IMR-90 (cell line): ENCODE measurements at regions not wholly inside any gene's neighbourhood (a gene's known extent, or its start where the extent isn't known, plus 50 kb on each side); places are given as distances from the start of the nearest gene placed in this dataset.

Experiments used
- ATAC-seq: fragments of 200-7000 bp; cut with Tn5 transposase; 2 replicates; pipeline ENCODE4 v1.9.1; 2020; ENCODE audit warnings: low read depth, mild to moderate bottlenecking, moderate library complexity
- BruUV-seq: library from RNA; stranded (reverse); fragments of 400-500 nt; replicated peaks from 2 replicates; lab custom pipeline; 2021; lab: Mats Ljungman, UMichigan
- CTCF ChIA-PET: fragments of 300-600 bp; formaldehyde crosslinking; extraction: SDS; loops from one replicate; lab custom pipeline; 2021; ENCODE audit warnings: antibody characterized with exemption; lab: Yijun Ruan, JAX
- POLR2A ChIA-PET: fragments of 300-600 bp; sonication (Branson Sonifier 250); formaldehyde crosslinking; loops from one replicate; lab custom pipeline; 2022; ENCODE audit warnings: antibody characterized with exemption; ENCODE audit not compliant: unreplicated experiment; lab: Charles Lee
- DNase-seq: peaks from one replicate; pipeline ENCODE4 v3.0.0; 2013
- H2AFZ ChIP-seq: replicated peaks from 2 replicates; pipeline ENCODE3; 2013; ENCODE audit warnings: low read length, mild to moderate bottlenecking; ENCODE audit not compliant: poor library complexity
- H2AK5ac ChIP-seq: 2 replicates; pipeline ENCODE4 v1.6.1; 2013; ENCODE audit warnings: low read depth, low read length, inconsistent platforms
- H2AK9ac ChIP-seq: replicated peaks from 2 replicates; pipeline ENCODE3; 2013; ENCODE audit warnings: mild to moderate bottlenecking, low read depth, low read length, moderate library complexity; ENCODE audit not compliant: poor library complexity
- H2BK120ac ChIP-seq: 2 replicates; pipeline ENCODE4 v1.6.1; 2013; ENCODE audit warnings: low read depth, low read length, inconsistent platforms
- H2BK15ac ChIP-seq: 3 replicates; pipeline ENCODE4 v1.6.1; 2013; ENCODE audit warnings: low read depth, low read length, inconsistent platforms
- H2BK20ac ChIP-seq: 2 replicates; pipeline ENCODE4 v1.6.1; 2013; ENCODE audit warnings: low read depth, mild to moderate bottlenecking, inconsistent platforms, low read length, moderate library complexity
- H2BK5ac ChIP-seq: 2 replicates; pipeline ENCODE4 v1.6.1; 2013; ENCODE audit warnings: mild to moderate bottlenecking, low read depth, low read length, inconsistent platforms; ENCODE audit not compliant: poor library complexity, severe bottlenecking
- H3K14ac ChIP-seq: replicated peaks from 2 replicates; pipeline ENCODE4 v1.6.1; 2013; ENCODE audit warnings: low read depth, low read length, inconsistent platforms
- H3K18ac ChIP-seq: 2 replicates; pipeline ENCODE4 v1.6.1; 2013; ENCODE audit warnings: low read depth, low read length, control low read depth
- H3K23ac ChIP-seq: 2 replicates; pipeline ENCODE4 v1.6.1; 2013; ENCODE audit warnings: low read depth, low read length, inconsistent platforms
- H3K27ac ChIP-seq: 2 replicates; pipeline ENCODE4 v1.5.1; 2013; ENCODE audit warnings: mild to moderate bottlenecking, control low read depth, low read length; ENCODE audit not compliant: insufficient read depth
- H3K27me3 ChIP-seq: 2 replicates; pipeline ENCODE4 v1.6.1; 2013; ENCODE audit warnings: low read length; ENCODE audit not compliant: control insufficient read depth, insufficient read depth
- H3K36me3 ChIP-seq: 2 replicates; pipeline ENCODE4 v1.6.1; 2013; ENCODE audit warnings: low read length, mixed read lengths; ENCODE audit not compliant: control insufficient read depth, insufficient read depth
- H3K4ac ChIP-seq: 2 replicates; pipeline ENCODE4 v1.6.1; 2013; ENCODE audit warnings: low read depth, low read length, inconsistent platforms
- H3K4me1 ChIP-seq: 2 replicates; pipeline ENCODE4 v1.6.1; 2013; ENCODE audit warnings: low read length, mixed read lengths; ENCODE audit not compliant: control insufficient read depth, insufficient read depth
- H3K4me2 ChIP-seq: 2 replicates; pipeline ENCODE4 v1.6.1; 2013; ENCODE audit warnings: low read depth, mild to moderate bottlenecking, control low read depth, low read length, moderate library complexity
- H3K4me3 ChIP-seq: 2 replicates; pipeline ENCODE4 v1.5.1; 2013; ENCODE audit warnings: low read depth, mild to moderate bottlenecking, control low read depth, low read length, moderate library complexity; ENCODE audit not compliant: insufficient read depth
- H3K56ac ChIP-seq: 2 replicates; pipeline ENCODE4 v1.6.1; 2013; ENCODE audit warnings: low read length, inconsistent platforms; ENCODE audit not compliant: insufficient read depth; ENCODE audit errors: extremely low read depth
- H3K79me1 ChIP-seq, 2 experiments: 2 replicates each; pipeline ENCODE4 v1.6.1; 2013; ENCODE audit warnings: low read length in 2 of 2, inconsistent platforms in 1 of 2, low read depth in 1 of 2
- H3K9ac ChIP-seq: 2 replicates; pipeline ENCODE4 v1.6.1; 2013; ENCODE audit warnings: low read depth, low read length, control low read depth
- H3K9me1 ChIP-seq: 2 replicates; pipeline ENCODE4 v1.6.1; 2013; ENCODE audit warnings: low read length, inconsistent platforms; ENCODE audit not compliant: insufficient read depth
- H3K9me3 ChIP-seq: 2 replicates; pipeline ENCODE4 v1.6.1; 2013; ENCODE audit warnings: low read length; ENCODE audit not compliant: control insufficient read depth, insufficient read depth
- H4K20me1 ChIP-seq: 2 replicates; pipeline ENCODE4 v1.6.1; 2013; ENCODE audit warnings: low read length, inconsistent platforms; ENCODE audit not compliant: insufficient read depth
- H4K5ac ChIP-seq: 2 replicates; pipeline ENCODE4 v1.6.1; 2013; ENCODE audit warnings: mild to moderate bottlenecking, low read depth, low read length, control low read depth
- H4K8ac ChIP-seq, 2 experiments: 2 replicates each; pipeline ENCODE4 v1.6.1; 2013; ENCODE audit warnings: low read depth in 2 of 2, low read length in 2 of 2, control low read depth in 1 of 2, inconsistent platforms in 1 of 2
- H4K91ac ChIP-seq: 2 replicates; pipeline ENCODE4 v1.6.1; 2013; ENCODE audit warnings: low read depth, low read length, inconsistent platforms; ENCODE audit not compliant: insufficient read depth
- BHLHE40 ChIP-seq: fragments of 150-350 bp; IDR thresholded peaks from 2 replicates; pipeline ENCODE4 v1.6.1; 2016; ENCODE audit warnings: mild to moderate bottlenecking, low read depth, low read length
- CEBPB ChIP-seq: IDR thresholded peaks from 2 replicates; pipeline ENCODE4 v1.6.1; 2012; ENCODE audit warnings: low read depth, low read length, improper control_type of control experiment
- CHD1 ChIP-seq: IDR thresholded peaks from 2 replicates; pipeline ENCODE4 v1.6.1; 2012; ENCODE audit warnings: low read depth, low read length, improper control_type of control experiment
- FOS ChIP-seq: fragments of 150-350 bp; IDR thresholded peaks from 2 replicates; pipeline ENCODE4 v1.6.1; 2016; ENCODE audit warnings: low read depth, low read length
- MAFK ChIP-seq: IDR thresholded peaks from 2 replicates; pipeline ENCODE4 v1.6.1; 2012; ENCODE audit warnings: low read depth, low read length, improper control_type of control experiment
- MAZ ChIP-seq: IDR thresholded peaks from 2 replicates; pipeline ENCODE4 v1.6.1; 2012; ENCODE audit warnings: low read depth, mild to moderate bottlenecking, low read length, improper control_type of control experiment, moderate library complexity, borderline replicate concordance
- MXI1 ChIP-seq: IDR thresholded peaks from 2 replicates; pipeline ENCODE4 v1.6.1; 2012; ENCODE audit warnings: low read depth, mild to moderate bottlenecking, low read length, moderate library complexity, borderline replicate concordance
- NFE2L2 ChIP-seq: fragments of 150-350 bp; IDR thresholded peaks from 2 replicates; pipeline ENCODE4 v1.6.1; 2016; ENCODE audit warnings: low read depth, mild to moderate bottlenecking, low read length
- RCOR1 ChIP-seq: IDR thresholded peaks from 2 replicates; pipeline ENCODE4 v1.6.1; 2012; ENCODE audit warnings: mild to moderate bottlenecking, low read length, improper control_type of control experiment; ENCODE audit not compliant: insufficient replicate concordance
- RFX5 ChIP-seq: IDR thresholded peaks from 2 replicates; pipeline ENCODE4 v1.8.0; 2012; ENCODE audit warnings: low read depth, mild to moderate bottlenecking, low read length, moderate library complexity
- SMC3 ChIP-seq: fragments of 150-350 bp; IDR thresholded peaks from 2 replicates; pipeline ENCODE4 v1.6.1; 2016; ENCODE audit warnings: low read depth, mild to moderate bottlenecking, antibody characterized with exemption, low read length, moderate library complexity
- WGBS, 2 experiments: methylation state at CpG; one replicate each; pipeline versions ENCODE4 v1.1.5 to v1.1.7; 2013; ENCODE audit warnings: missing lambda C conversion rate in 2 of 2; ENCODE audit not compliant: insufficient read length in 1 of 2; ENCODE audit errors: extremely low coverage in 2 of 2; 5-methylcytosine and 5-hydroxymethylcytosine counted together
- dilution Hi-C: fragments of 300-500 bp; cut with HindIII; formaldehyde crosslinking; loops from one replicate; pipeline ENCODE4 v1.14.3; 2018; ENCODE audit warnings: low sequenced_read_pairs; ENCODE audit not compliant: unreplicated experiment
- in situ Hi-C: fragments of 300-500 bp; cut with MboI; formaldehyde crosslinking; loops from 3 replicates; pipeline ENCODE4 v1.14.3; 2019; ENCODE audit warnings: low sequenced_read_pairs, inconsistent platforms, mixed read lengths
- intact Hi-C: fragments of 100-400 bp; cut with micrococcal nuclease; formaldehyde crosslinking; loops from 2 replicates; pipeline ENCODE4 v1.10.0; 2022
- TF ChIP-seq, protein P1 (sequence below): fragments of 150-350 bp; IDR thresholded peaks from 2 replicates; pipeline ENCODE4 v1.6.1; 2017; ENCODE audit warnings: mild to moderate bottlenecking, antibody characterized with exemption, low read length, low read depth
- TF ChIP-seq, protein P2 (sequence below): fragments of 150-350 bp; IDR thresholded peaks from 2 replicates; pipeline ENCODE4 v1.6.1; 2016; ENCODE audit warnings: low read depth, mild to moderate bottlenecking, low read length, moderate library complexity, borderline replicate concordance
- TF ChIP-seq, protein P3 (sequence below): conservative IDR thresholded peaks from 2 replicates; pipeline ENCODE4 v1.5.1; 2012; ENCODE audit warnings: mild to moderate bottlenecking, low read depth, low read length, improper control_type of control experiment

DNA sequence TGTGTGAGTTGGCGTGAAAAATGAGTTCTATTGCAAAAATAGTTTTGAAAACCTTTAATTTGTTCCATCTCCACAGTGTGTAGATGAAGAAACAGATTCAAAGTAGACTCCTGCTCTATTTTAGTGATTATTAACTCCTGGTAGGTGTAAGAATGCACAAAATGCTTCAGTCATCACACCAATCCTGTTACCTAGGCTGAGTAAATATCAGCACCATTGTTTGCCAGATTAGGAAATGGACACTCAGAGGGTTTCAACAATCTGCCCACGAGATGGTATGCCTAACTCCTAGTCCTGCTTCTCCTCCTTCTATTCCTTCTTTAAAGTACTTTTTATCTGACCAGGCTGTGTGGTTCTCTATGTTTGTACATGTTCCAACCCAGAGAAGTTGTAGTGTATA lies 108.9 kb upstream of the AHI1 start:
- dilution Hi-C loops (no loop called here), in situ Hi-C loops (no loop called here), intact Hi-C loops (no loop called here)
- POLR2A ChIA-PET = no interaction called here
- H3K23ac ChIP-seq = no peak overlapping the region
- no peaks in the 10 kb centered on the region for H3K4me1 ChIP-seq
- H2BK15ac ChIP-seq = no peak overlapping the region
- H4K5ac ChIP-seq = no peak overlapping the region
- H3K79me1 ChIP-seq = no peaks in the 10 kb centered on the region
- no peak overlapping the region for H4K91ac ChIP-seq
- H3K14ac ChIP-seq = no peak overlapping the region
- no TSS peak for BruUV-seq
- no peak overlapping the region for H3K4ac ChIP-seq
- no peak overlapping the region for H3K9ac ChIP-seq
- ATAC-seq (no peak), DNase-seq (no peak)
- no peak overlapping the region for H3K56ac ChIP-seq
- no CpG with 5 or more reads among the region's 2 CpGs for WGBS, 2 experiments
- H2AK9ac ChIP-seq = no peak overlapping the region
- no peak overlapping the region for H2AFZ ChIP-seq
- no peak overlapping the region for H3K4me2 ChIP-seq
- no peak overlapping the region for H3K4me3 ChIP-seq
- TF ChIP-seq NFE2L2 (no peak), MAZ (no peak), MXI1 (no peak), RFX5 (no peak), MAFK (no peak), BHLHE40 (no peak), SMC3 (no peak), CEBPB (no peak), FOS (no peak), RCOR1 (no peak), CHD1 (no peak)
- TF ChIP-seq, protein P1, sequence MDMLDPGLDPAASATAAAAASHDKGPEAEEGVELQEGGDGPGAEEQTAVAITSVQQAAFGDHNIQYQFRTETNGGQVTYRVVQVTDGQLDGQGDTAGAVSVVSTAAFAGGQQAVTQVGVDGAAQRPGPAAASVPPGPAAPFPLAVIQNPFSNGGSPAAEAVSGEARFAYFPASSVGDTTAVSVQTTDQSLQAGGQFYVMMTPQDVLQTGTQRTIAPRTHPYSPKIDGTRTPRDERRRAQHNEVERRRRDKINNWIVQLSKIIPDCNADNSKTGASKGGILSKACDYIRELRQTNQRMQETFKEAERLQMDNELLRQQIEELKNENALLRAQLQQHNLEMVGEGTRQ = no peak
- TF ChIP-seq, protein P2, sequence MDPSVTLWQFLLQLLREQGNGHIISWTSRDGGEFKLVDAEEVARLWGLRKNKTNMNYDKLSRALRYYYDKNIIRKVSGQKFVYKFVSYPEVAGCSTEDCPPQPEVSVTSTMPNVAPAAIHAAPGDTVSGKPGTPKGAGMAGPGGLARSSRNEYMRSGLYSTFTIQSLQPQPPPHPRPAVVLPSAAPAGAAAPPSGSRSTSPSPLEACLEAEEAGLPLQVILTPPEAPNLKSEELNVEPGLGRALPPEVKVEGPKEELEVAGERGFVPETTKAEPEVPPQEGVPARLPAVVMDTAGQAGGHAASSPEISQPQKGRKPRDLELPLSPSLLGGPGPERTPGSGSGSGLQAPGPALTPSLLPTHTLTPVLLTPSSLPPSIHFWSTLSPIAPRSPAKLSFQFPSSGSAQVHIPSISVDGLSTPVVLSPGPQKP = no peak
- TF ChIP-seq, protein P3, sequence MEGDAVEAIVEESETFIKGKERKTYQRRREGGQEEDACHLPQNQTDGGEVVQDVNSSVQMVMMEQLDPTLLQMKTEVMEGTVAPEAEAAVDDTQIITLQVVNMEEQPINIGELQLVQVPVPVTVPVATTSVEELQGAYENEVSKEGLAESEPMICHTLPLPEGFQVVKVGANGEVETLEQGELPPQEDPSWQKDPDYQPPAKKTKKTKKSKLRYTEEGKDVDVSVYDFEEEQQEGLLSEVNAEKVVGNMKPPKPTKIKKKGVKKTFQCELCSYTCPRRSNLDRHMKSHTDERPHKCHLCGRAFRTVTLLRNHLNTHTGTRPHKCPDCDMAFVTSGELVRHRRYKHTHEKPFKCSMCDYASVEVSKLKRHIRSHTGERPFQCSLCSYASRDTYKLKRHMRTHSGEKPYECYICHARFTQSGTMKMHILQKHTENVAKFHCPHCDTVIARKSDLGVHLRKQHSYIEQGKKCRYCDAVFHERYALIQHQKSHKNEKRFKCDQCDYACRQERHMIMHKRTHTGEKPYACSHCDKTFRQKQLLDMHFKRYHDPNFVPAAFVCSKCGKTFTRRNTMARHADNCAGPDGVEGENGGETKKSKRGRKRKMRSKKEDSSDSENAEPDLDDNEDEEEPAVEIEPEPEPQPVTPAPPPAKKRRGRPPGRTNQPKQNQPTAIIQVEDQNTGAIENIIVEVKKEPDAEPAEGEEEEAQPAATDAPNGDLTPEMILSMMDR = no peak
- no peaks in the 10 kb centered on the region for H3K9me1 ChIP-seq
- no peak overlapping the region for H3K18ac ChIP-seq
- H2BK20ac ChIP-seq = no peak overlapping the region
- CTCF ChIA-PET = no interaction called here
- no peak overlapping the region for H3K27ac ChIP-seq
- H4K8ac ChIP-seq = no peak overlapping the region
- no peaks in the 10 kb centered on the region for H3K9me3 ChIP-seq
- H3K36me3 ChIP-seq = no peaks in the 10 kb centered on the region
- no peak overlapping the region for H2AK5ac ChIP-seq
- no peaks in the 10 kb centered on the region for H4K20me1 ChIP-seq
- H2BK120ac ChIP-seq = no peak overlapping the region
- no peaks in the 10 kb centered on the region for H3K27me3 ChIP-seq
- no peak overlapping the region for H2BK5ac ChIP-seq
